Smooth muscle cell (in vitro differentiated cells): ENCODE measurements at regions not wholly inside any gene's neighbourhood (a gene's known extent, or its start where the extent isn't known, plus 50 kb on each side); places are given as distances from the start of the nearest gene placed in this dataset.
A peak's percentile ranks its signal among the peaks of the same experiment; 100 is the strongest.

Source experiments
- DNase-seq: peaks from one replicate; lab custom pipeline; 2025; ENCODE audit not compliant: unreplicated experiment; lab: John Stamatoyannopoulos, UW
- H2AFZ ChIP-seq: fragments of 200-600 bp; sonication (generic); 2 replicates; pipeline ENCODE4 v1.6.0; 2016; ENCODE audit warnings: antibody characterized with exemption, low read depth, mild to moderate bottlenecking
- H3F3A ChIP-seq: fragments of 200-600 bp; sonication (generic); 2 replicates; pipeline ENCODE4 v1.6.0; 2017; ENCODE audit warnings: antibody characterized with exemption, low read depth
- H3K27ac ChIP-seq: fragments of 200-600 bp; sonication (generic); 2 replicates; pipeline ENCODE4 v1.5.1; 2016; ENCODE audit warnings: low read depth, mild to moderate bottlenecking
- H3K27me3 ChIP-seq: fragments of 200-600 bp; sonication (generic); 2 replicates; pipeline ENCODE4 v1.6.1; 2016; ENCODE audit warnings: low read depth, mild to moderate bottlenecking
- H3K36me3 ChIP-seq: fragments of 200-600 bp; sonication (generic); 2 replicates; pipeline ENCODE4 v1.5.1; 2016; ENCODE audit warnings: low read depth
- H3K4me1 ChIP-seq: fragments of 200-600 bp; sonication (generic); 2 replicates; pipeline ENCODE4 v1.5.1; 2016; ENCODE audit warnings: low read depth
- H3K4me2 ChIP-seq: fragments of 200-600 bp; sonication (generic); 2 replicates; pipeline ENCODE4 v1.6.0; 2016; ENCODE audit warnings: mild to moderate bottlenecking
- H3K4me3 ChIP-seq: fragments of 200-600 bp; sonication (generic); 2 replicates; pipeline ENCODE4 v1.5.1; 2016; ENCODE audit warnings: mild to moderate bottlenecking
- H3K79me2 ChIP-seq: fragments of 200-600 bp; sonication (generic); 2 replicates; pipeline ENCODE4 v1.6.0; 2016; ENCODE audit warnings: low read depth, mild to moderate bottlenecking
- H3K9ac ChIP-seq: fragments of 200-600 bp; sonication (generic); 2 replicates; pipeline ENCODE4 v1.6.0; 2016; ENCODE audit warnings: low read depth
- H3K9me3 ChIP-seq: fragments of 200-600 bp; sonication (generic); replicated peaks from 2 replicates; pipeline ENCODE4 v1.5.1; 2016; ENCODE audit warnings: low read depth
- H4K20me1 ChIP-seq: fragments of 200-600 bp; sonication (generic); 2 replicates; pipeline ENCODE4 v1.6.0; 2016; ENCODE audit warnings: low read depth
- CTCF ChIP-seq: fragments of 200-600 bp; sonication (generic); IDR thresholded peaks from 2 replicates; pipeline ENCODE4 v1.5.1; 2017; ENCODE audit warnings: borderline replicate concordance, mild to moderate bottlenecking, antibody characterized with exemption; ENCODE audit not compliant: insufficient read depth, poor library complexity, severe bottlenecking
- WGBS: methylation state at CpG from one replicate; pipeline ENCODE4 v1.1.7; 2016; ENCODE audit warnings: low lambda C conversion rate; 5-methylcytosine and 5-hydroxymethylcytosine counted together

- peak overlapping the region; percentile 67 for H2AFZ ChIP-seq
- WGBS: 27% methylated on average over 1 of the region's 1 CpG
- H3K4me1 ChIP-seq: peaks cover 4% of the 10 kb centered on the region
- H3K9ac ChIP-seq: no peak overlapping the region
- no peak for DNase-seq
- H3F3A ChIP-seq: peaks cover 16% of the 10 kb centered on the region
- no peak overlapping the region for H3K4me3 ChIP-seq
- H3K27ac ChIP-seq: peak overlapping the region; percentile 83
- H4K20me1 ChIP-seq: no peaks in the 10 kb centered on the region
- H3K36me3 ChIP-seq: no peaks in the 10 kb centered on the region
- no peaks in the 10 kb centered on the region for H3K79me2 ChIP-seq
- H3K9me3 ChIP-seq: no peaks in the 10 kb centered on the region
- no peak for TF ChIP-seq CTCF
- no peaks in the 10 kb centered on the region for H3K27me3 ChIP-seq
- H3K4me2 ChIP-seq: peak overlapping the region; percentile 30
Observed at GRCh38 chr7:52498366-52498765, 537.1 kb upstream of the POM121L12 start.

DNA sequence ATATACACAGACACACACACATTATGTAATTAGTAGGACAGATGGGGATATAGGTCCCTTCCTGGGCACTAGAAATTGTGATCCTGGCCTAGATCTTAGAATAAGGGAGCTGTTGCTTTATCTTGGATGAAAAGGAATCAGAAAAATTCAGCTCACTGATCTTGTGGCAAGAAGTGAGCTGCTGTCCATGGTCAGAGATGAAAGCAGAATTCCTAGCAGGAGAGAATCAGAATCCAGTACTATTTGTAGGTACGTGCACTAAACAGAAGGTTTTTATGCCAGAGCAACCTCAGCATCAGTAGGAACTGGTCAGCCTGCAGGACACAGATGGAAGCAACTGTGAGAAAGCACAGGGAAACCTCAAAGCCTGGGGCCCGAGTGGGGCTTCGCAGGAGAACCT, 549.2 kb upstream of the POM121L12 start:
- no peaks in the 10 kb centered on the region for H3K27me3 ChIP-seq
- TF ChIP-seq CTCF: no peak
- no peaks in the 10 kb centered on the region for H3K79me2 ChIP-seq
- no peaks in the 10 kb centered on the region for H4K20me1 ChIP-seq
- H3K36me3 ChIP-seq: no peaks in the 10 kb centered on the region
- H3K4me2 ChIP-seq: no peak overlapping the region
- no peaks in the 10 kb centered on the region for H3K9me3 ChIP-seq
- WGBS: 56% methylated on average over 3 of the region's 3 CpGs
- H3F3A ChIP-seq: no peaks in the 10 kb centered on the region
- H2AFZ ChIP-seq: no peak overlapping the region
- no peak for DNase-seq
- no peak overlapping the region for H3K27ac ChIP-seq
- H3K4me1 ChIP-seq: no peaks in the 10 kb centered on the region
- no peak overlapping the region for H3K9ac ChIP-seq
- H3K4me3 ChIP-seq: no peak overlapping the region

GRCh38 chr7:52482076-52482475, 553.4 kb upstream of the POM121L12 start:
- no peaks in the 10 kb centered on the region for H3K9me3 ChIP-seq
- WGBS: 4% methylated on average over 2 of the region's 2 CpGs
- H3K4me3 ChIP-seq: no peak overlapping the region
- no peak for TF ChIP-seq CTCF
- H3K4me1 ChIP-seq: no peaks in the 10 kb centered on the region
- no peaks in the 10 kb centered on the region for H3K79me2 ChIP-seq
- no peaks in the 10 kb centered on the region for H3K36me3 ChIP-seq
- H3K27ac ChIP-seq: peak overlapping the region; percentile 4
- no peaks in the 10 kb centered on the region for H3F3A ChIP-seq
- H4K20me1 ChIP-seq: no peaks in the 10 kb centered on the region
- H3K9ac ChIP-seq: no peak overlapping the region
- no peak overlapping the region for H2AFZ ChIP-seq
- H3K27me3 ChIP-seq: no peaks in the 10 kb centered on the region
- H3K4me2 ChIP-seq: no peak overlapping the region
- DNase-seq: no peak

DNA sequence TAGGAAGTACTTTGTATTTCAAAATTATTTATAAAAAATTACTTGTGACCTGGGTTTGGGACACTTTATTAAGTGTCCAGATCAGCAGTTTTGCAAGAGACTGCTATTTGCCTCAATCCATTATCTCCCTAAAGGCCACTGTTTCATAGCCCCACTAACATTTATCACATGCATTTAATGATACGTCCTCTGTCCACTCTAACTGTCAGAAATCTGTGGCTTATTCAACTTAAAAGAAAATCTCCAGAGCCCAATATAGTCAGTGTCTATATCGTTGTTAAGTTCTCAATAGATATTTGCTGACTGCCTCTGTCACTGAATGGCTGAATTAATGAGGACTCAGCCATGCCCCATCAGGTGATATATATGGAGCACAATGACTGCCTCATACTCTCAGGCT, 553.9 kb upstream of the POM121L12 start:
- DNase-seq: no peak
- Histone ChIP-seq H3K79me2 (no peaks in the 10 kb centered on the region), H3K27ac (no peak overlapping the region), H3F3A (no peaks in the 10 kb centered on the region), H3K27me3 (no peaks in the 10 kb centered on the region), H3K4me2 (peak overlapping the region; percentile 6), H4K20me1 (no peaks in the 10 kb centered on the region), H3K4me3 (no peak overlapping the region), H2AFZ (peak overlapping the region; percentile 53), H3K36me3 (no peaks in the 10 kb centered on the region), H3K9ac (no peak overlapping the region), H3K9me3 (no peaks in the 10 kb centered on the region), H3K4me1 (no peaks in the 10 kb centered on the region)
- no peak for TF ChIP-seq CTCF
- 41% methylated on average over 2 of the region's 2 CpGs for WGBS
